BJ (cell line): ENCODE measurements at regions not wholly inside any gene's neighbourhood (a gene's known extent, or its start where the extent isn't known, plus 50 kb on each side); places are given as distances from the start of the nearest gene placed in this dataset. TPM values are rescaled to one million over a fixed set of nuclear protein-coding genes. Genes with fewer than 3 reads are reported as not detected.

Experiments used
- CTCF ChIA-PET: fragments of 350-600 bp; formaldehyde crosslinking; extraction: SDS; loops from one replicate; lab custom pipeline; 2021; ENCODE audit warnings: antibody characterized with exemption, inconsistent platforms; lab: Yijun Ruan, JAX
- POLR2A ChIA-PET: fragments of 300-600 bp; sonication (Branson Sonifier 250); formaldehyde crosslinking; extraction: SDS; loops from one replicate; lab custom pipeline; 2021; ENCODE audit warnings: antibody characterized with exemption; lab: Charles Lee
- DNase-seq: peaks from one replicate; pipeline ENCODE4 v3.0.0-alpha.2; 2011; ENCODE audit warnings: low read depth
- H3K27me3 ChIP-seq: 2 replicates; pipeline ENCODE4 v1.6.0; 2011; ENCODE audit warnings: low read length; ENCODE audit not compliant: control insufficient read depth, insufficient read depth
- H3K36me3 ChIP-seq: 2 replicates; pipeline ENCODE4 v1.5.1; 2011; ENCODE audit warnings: low read length; ENCODE audit not compliant: control insufficient read depth, insufficient read depth
- H3K4me3 ChIP-seq: 2 replicates; pipeline ENCODE4 v1.5.1; 2011; ENCODE audit warnings: low read depth, mild to moderate bottlenecking, control low read depth, low read length
- small RNA-seq: library from RNA; depleted of rRNA; stranded (forward); fragments of <200 nt; gene quantifications from one replicate; pipeline ENCODE3, GENCODE V24; 2012; ENCODE audit warnings: low replicate concordance, low read depth; ENCODE audit not compliant: insufficient read length
- TF ChIP-seq, protein P1 (sequence below): IDR thresholded peaks from 2 replicates; pipeline ENCODE4 v1.5.1; 2011; ENCODE audit warnings: low read depth, mild to moderate bottlenecking, control low read depth, inconsistent platforms, low read length, moderate library complexity; ENCODE audit not compliant: insufficient read depth

DNA sequence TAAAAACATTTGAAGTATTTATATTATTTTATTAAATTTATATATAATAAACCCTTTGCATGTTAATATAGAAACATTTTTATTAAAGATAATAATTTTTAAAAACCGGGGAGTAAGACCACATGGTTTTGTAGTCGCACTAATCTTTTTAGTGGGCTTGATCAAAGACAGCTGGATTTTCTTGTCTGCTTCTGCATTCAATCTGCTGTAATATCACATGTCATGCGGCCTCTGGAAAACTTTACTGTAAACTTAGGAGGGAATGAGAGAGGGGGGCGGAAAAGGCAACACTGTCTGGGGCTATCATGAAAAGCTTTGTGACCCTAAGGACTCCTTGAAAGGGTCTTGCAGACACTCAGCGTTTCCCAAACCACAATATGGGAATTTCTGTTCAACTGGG is 62.8 kb upstream of the NLGN4X start:
- H3K36me3 ChIP-seq: no peaks in the 10 kb centered on the region
- H3K27me3 ChIP-seq: no peaks in the 10 kb centered on the region
- ChIA-PET POLR2A (no interaction called here), CTCF (no interaction called here)
- DNase-seq: no peak
- no peak overlapping the region for H3K4me3 ChIP-seq
- TF ChIP-seq, protein P1, sequence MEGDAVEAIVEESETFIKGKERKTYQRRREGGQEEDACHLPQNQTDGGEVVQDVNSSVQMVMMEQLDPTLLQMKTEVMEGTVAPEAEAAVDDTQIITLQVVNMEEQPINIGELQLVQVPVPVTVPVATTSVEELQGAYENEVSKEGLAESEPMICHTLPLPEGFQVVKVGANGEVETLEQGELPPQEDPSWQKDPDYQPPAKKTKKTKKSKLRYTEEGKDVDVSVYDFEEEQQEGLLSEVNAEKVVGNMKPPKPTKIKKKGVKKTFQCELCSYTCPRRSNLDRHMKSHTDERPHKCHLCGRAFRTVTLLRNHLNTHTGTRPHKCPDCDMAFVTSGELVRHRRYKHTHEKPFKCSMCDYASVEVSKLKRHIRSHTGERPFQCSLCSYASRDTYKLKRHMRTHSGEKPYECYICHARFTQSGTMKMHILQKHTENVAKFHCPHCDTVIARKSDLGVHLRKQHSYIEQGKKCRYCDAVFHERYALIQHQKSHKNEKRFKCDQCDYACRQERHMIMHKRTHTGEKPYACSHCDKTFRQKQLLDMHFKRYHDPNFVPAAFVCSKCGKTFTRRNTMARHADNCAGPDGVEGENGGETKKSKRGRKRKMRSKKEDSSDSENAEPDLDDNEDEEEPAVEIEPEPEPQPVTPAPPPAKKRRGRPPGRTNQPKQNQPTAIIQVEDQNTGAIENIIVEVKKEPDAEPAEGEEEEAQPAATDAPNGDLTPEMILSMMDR: no peak

DNA sequence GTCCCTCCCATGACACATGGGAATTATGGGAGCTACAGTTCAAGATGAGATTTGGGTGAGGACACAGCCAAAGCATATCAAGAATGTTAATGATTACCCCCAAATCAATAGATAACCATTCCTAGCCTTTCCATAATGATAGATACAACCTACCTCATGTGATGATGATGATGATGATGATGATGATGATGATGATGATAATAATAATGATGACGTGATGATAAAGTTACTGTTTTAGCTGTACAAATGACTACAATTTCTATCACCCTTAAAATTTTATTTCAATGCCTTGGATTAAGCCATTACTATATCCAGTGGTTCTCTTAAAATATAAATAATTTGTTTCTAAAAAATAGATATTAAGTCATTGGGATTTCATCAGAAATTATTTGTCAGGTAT is 55.2 kb upstream of the NLGN4X start:
- Histone ChIP-seq H3K4me3 (no peak overlapping the region), H3K27me3 (no peaks in the 10 kb centered on the region), H3K36me3 (no peaks in the 10 kb centered on the region)
- TF ChIP-seq, protein P1: no peak
- ChIA-PET CTCF (no interaction called here), POLR2A (no interaction called here)
- DNase-seq: no peak

DNA sequence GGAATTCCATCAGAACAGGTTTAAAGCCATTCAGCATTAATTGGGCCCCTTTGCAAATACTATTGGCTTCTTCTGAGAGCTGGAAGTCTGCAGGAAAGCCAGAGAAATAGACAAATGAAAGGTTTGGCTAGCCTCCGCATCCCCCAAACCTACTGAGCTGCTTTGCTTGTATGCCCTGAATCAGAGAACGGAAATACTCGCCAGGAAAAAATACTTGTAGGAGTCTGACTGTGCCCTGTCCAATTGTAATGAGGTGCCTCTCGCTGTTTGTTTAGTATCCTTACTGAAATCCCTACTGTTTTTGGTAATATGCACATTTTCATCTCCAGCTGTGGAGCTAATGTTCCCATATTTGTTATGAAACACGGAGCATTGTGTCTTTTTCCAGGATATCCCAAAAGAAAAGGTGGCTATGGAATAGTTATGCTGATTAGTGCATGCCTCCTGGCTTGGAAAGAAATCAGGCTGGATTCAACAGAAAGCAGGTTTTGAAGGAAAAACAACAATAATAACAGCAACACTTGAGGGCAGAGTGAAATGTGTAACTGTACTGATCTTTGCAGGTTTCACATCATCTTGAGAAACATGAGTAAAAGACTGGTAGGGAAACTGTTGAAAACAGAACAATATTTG is 50.7 kb upstream of the NLGN4X start:
- TF ChIP-seq, protein P1: no peak
- POLR2A ChIA-PET: no interaction called here
- Histone ChIP-seq H3K36me3 (no peaks in the 10 kb centered on the region), H3K27me3 (no peaks in the 10 kb centered on the region), H3K4me3 (no peak overlapping the region)
- CTCF ChIA-PET: no interaction called here
- DNase-seq: no peak

Small RNA genes in the stretch of these regions (small RNA-seq; reads per million reads assigned to genes)
- gene MIR4770: not detected
